GM12878 (cell line): ENCODE measurements at regions not wholly inside any gene's neighbourhood (a gene's known extent, or its start where the extent isn't known, plus 50 kb on each side); places are given as distances from the start of the nearest gene placed in this dataset.

Experiments used
- ATAC-seq: fragments of 200-7000 bp; cut with Tn5 transposase; 3 replicates; pipeline ENCODE4 v1.9.1; 2020; ENCODE audit warnings: mild to moderate bottlenecking, moderate library complexity
- BruUV-seq: library from RNA; stranded (reverse); fragments of 400-500 nt; replicated peaks from 2 replicates; lab custom pipeline; 2021; lab: Mats Ljungman, UMichigan
- CTCF ChIA-PET: fragments of 300-600 bp; sonication (Branson Sonifier 250); formaldehyde crosslinking; extraction: SDS; loops from one replicate; lab custom pipeline; 2021; ENCODE audit warnings: inconsistent platforms; lab: Yijun Ruan, JAX
- POLR2A ChIA-PET: fragments of 350-600 bp; formaldehyde crosslinking; extraction: SDS; loops from one replicate; lab custom pipeline; 2021; ENCODE audit warnings: inconsistent platforms; lab: Charles Lee
- RAD21 ChIA-PET: fragments of 300-600 bp; sonication (Branson Sonifier 250); formaldehyde crosslinking; loops from one replicate; lab custom pipeline; 2023; ENCODE audit warnings: antibody characterized with exemption; ENCODE audit not compliant: unreplicated experiment; lab: Charles Lee
- SMC1A ChIA-PET: fragments of 300-600 bp; sonication (Branson Sonifier 250); formaldehyde crosslinking; loops from one replicate; lab custom pipeline; 2023; ENCODE audit not compliant: unreplicated experiment, uncharacterized antibody; lab: Charles Lee
- DNase-seq: peaks from one replicate; pipeline ENCODE4 v3.0.0-alpha.2; 2011; ENCODE audit warnings: low read depth, low spot score
- FAIRE-seq: peaks from 3 replicates; lab custom pipeline; 2011; peaks lifted over from hg19 to GRCh38; lab: Jason Lieb, UNC
- H2AFZ ChIP-seq: 2 replicates; pipeline ENCODE4 v1.6.0; 2011; ENCODE audit warnings: low read depth, low read length, control low read depth; ENCODE audit not compliant: control insufficient read depth
- H3K27ac ChIP-seq: 2 replicates; pipeline ENCODE4 v1.5.1; 2011; ENCODE audit warnings: control low read depth; ENCODE audit not compliant: control insufficient read depth, insufficient read depth
- H3K27me3 ChIP-seq, 2 experiments: replicated peaks in 1 of 2; 2 replicates each; pipeline versions ENCODE4 v1.6.0 to v1.6.1; 2011; ENCODE audit warnings: low read length in 1 of 2; ENCODE audit not compliant: control insufficient read depth in 2 of 2, insufficient read depth in 2 of 2
- H3K36me3 ChIP-seq, 2 experiments: 2 replicates each; pipeline ENCODE4 v1.5.1; 2011; ENCODE audit warnings: low read length in 1 of 2; ENCODE audit not compliant: control insufficient read depth in 2 of 2, insufficient read depth in 2 of 2
- H3K4me1 ChIP-seq: 2 replicates; pipeline ENCODE4 v1.6.1; 2011; ENCODE audit warnings: mild to moderate bottlenecking, low read length, moderate library complexity, mixed read lengths; ENCODE audit not compliant: control insufficient read depth, insufficient read depth
- H3K4me2 ChIP-seq: 2 replicates; pipeline ENCODE4 v1.6.0; 2011; ENCODE audit warnings: control low read depth; ENCODE audit not compliant: control insufficient read depth, insufficient read depth
- H3K4me3 ChIP-seq: fragments of 200-600 bp; sonication (generic); 2 replicates; pipeline ENCODE4 v1.5.1; 2016
- H3K79me2 ChIP-seq: 2 replicates; pipeline ENCODE4 v1.6.0; 2011; ENCODE audit warnings: low read length; ENCODE audit not compliant: control insufficient read depth, insufficient read depth
- H3K9ac ChIP-seq: 2 replicates; pipeline ENCODE4 v1.8.0; 2011; ENCODE audit warnings: low read length, control low read depth, mixed read lengths; ENCODE audit not compliant: control insufficient read depth, insufficient read depth
- H3K9me3 ChIP-seq: replicated peaks from 3 replicates; pipeline ENCODE4 v1.5.1; 2011; ENCODE audit warnings: mild to moderate bottlenecking, low read length; ENCODE audit not compliant: control insufficient read depth, insufficient read depth
- H4K20me1 ChIP-seq: 2 replicates; pipeline ENCODE4 v1.6.0; 2011; ENCODE audit not compliant: control insufficient read depth, insufficient read depth
- ATF3 ChIP-seq: IDR thresholded peaks from 2 replicates; pipeline ENCODE4 v1.6.1; 2011; ENCODE audit warnings: low read depth, mild to moderate bottlenecking, low read length, moderate library complexity, borderline replicate concordance; ENCODE audit errors: extremely low read depth
- BHLHE40 ChIP-seq, 2 experiments: fragments of 450-650 bp in 1 of 2; IDR thresholded peaks; 2 replicates each; pipeline ENCODE4 v1.6.1; 2011 to 2017; ENCODE audit warnings: low read depth in 2 of 2, borderline replicate concordance in 1 of 2, improper control_type of control experiment in 1 of 2, low read length in 1 of 2, mild to moderate bottlenecking in 1 of 2
- CREB1 ChIP-seq: IDR thresholded peaks from 2 replicates; pipeline ENCODE4 v1.6.1; 2012; ENCODE audit warnings: low read depth, mild to moderate bottlenecking, inconsistent platforms
- FOS ChIP-seq: IDR thresholded peaks from 3 replicates; pipeline ENCODE4 v1.6.1; 2011; ENCODE audit warnings: borderline replicate concordance; ENCODE audit not compliant: insufficient read length; ENCODE audit errors: extremely low read depth
- HDAC6 ChIP-seq: fragments of 200-600 bp; sonication (generic); IDR thresholded peaks from one replicate; pipeline ENCODE4 v1.8.0; 2017; ENCODE audit warnings: antibody characterized with exemption; ENCODE audit not compliant: unreplicated experiment
- HDGF ChIP-seq: fragments of 450-650 bp; IDR thresholded peaks from 2 replicates; pipeline ENCODE4 v1.6.1; 2016; ENCODE audit warnings: antibody characterized with exemption
- KDM1A ChIP-seq: fragments of 200-600 bp; sonication (generic); IDR thresholded peaks from 2 replicates; pipeline ENCODE4 v1.6.1; 2016; ENCODE audit warnings: borderline replicate concordance
- PAX8 ChIP-seq: fragments of 450-650 bp; IDR thresholded peaks from 2 replicates; pipeline ENCODE4 v1.6.1; 2017; ENCODE audit warnings: mild to moderate bottlenecking, moderate library complexity
- RBBP5 ChIP-seq: fragments of 200-600 bp; sonication (generic); conservative IDR thresholded peaks from 2 replicates; pipeline ENCODE4 v1.6.1; 2016
- SREBF1 ChIP-seq: IDR thresholded peaks from 2 replicates; pipeline ENCODE4 v1.6.1; 2012; ENCODE audit warnings: mild to moderate bottlenecking, low read length
- YY1 ChIP-seq: IDR thresholded peaks from 2 replicates; pipeline ENCODE4 v1.6.1; 2011; ENCODE audit warnings: low read depth, mild to moderate bottlenecking, low read length
- ZBED1 ChIP-seq: IDR thresholded peaks from 2 replicates; pipeline ENCODE4 v1.6.1; 2016; ENCODE audit warnings: borderline replicate concordance
- ZBTB33 ChIP-seq: fragments of 450-650 bp; IDR thresholded peaks from 2 replicates; pipeline ENCODE4 v1.6.1; 2017; ENCODE audit warnings: mild to moderate bottlenecking
- ZBTB4 ChIP-seq: fragments of 450-650 bp; formaldehyde crosslinking; IDR thresholded peaks from 2 replicates; pipeline ENCODE4 v1.4.0; 2022; ENCODE audit warnings: mild to moderate bottlenecking, moderate library complexity
- ZNF207 ChIP-seq: fragments of 450-650 bp; IDR thresholded peaks from 2 replicates; pipeline ENCODE4 v1.6.1; 2014; ENCODE audit warnings: antibody characterized with exemption, mild to moderate bottlenecking, borderline replicate concordance
- WGBS: methylation state at CpG from one replicate; pipeline ENCODE4 v1.1.6; 2016; ENCODE audit warnings: low lambda C conversion rate; ENCODE audit not compliant: insufficient replicate concordance, insufficient coverage; ENCODE audit errors: missing lambda C conversion rate; 5-methylcytosine and 5-hydroxymethylcytosine counted together
- in situ Hi-C: fragments of 300-500 bp; cut with MboI; formaldehyde crosslinking; loops from 9 replicates; pipeline ENCODE4 v1.14.3; 2018; ENCODE audit warnings: mixed read lengths
- intact Hi-C: fragments of 100-400 bp; cut with micrococcal nuclease; formaldehyde crosslinking; loops from one replicate; pipeline ENCODE4 v1.14.2; 2022; ENCODE audit not compliant: unreplicated experiment
- TF ChIP-seq, protein P1 (sequence below): fragments of 450-650 bp; IDR thresholded peaks from 2 replicates; pipeline ENCODE4 v1.6.1; 2017; ENCODE audit warnings: mild to moderate bottlenecking, moderate library complexity

DNA sequence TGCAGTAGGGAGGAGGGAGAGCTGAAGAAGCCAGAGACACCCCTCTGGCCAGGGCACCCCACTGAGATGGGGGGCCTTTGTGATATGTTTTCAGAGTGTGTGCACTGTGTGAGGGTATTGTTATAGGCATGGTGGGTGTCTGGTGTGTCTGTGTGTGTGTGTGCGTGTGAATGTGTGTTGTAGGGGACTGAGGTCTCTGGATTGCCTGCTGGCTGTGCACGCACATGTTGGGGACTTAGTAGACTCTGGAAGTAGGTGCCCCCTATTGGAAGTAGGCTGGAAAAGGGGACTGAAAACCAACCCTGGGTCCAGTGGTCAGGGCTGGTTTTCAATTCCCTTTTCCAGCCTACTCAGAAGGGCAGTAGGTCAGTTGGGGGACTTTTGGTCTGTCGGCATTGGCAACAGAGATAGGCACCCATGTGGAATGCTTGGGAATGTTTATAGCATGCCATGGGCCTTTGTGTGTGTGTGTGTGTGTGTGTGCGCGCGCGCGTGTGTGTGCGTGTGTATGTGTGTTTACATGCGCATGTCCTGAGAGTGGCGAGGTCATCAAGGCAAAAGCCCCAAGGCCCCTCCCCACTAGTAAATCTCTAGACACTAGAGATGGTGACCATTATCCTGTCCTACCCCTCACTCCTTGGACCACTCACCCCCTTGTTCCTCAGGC lies 78.8 kb downstream of the HIF1AN start:
- BruUV-seq = no TSS peak
- H3K4me3 ChIP-seq = no peak overlapping the region
- RAD21 ChIA-PET = no interaction called here
- in situ Hi-C loops (no loop called here), intact Hi-C loops (no loop called here)
- H3K27ac ChIP-seq = no peak overlapping the region
- ATAC-seq (no peak), DNase-seq (no peak), FAIRE-seq (no peak)
- no peaks in the 10 kb centered on the region for H3K79me2 ChIP-seq
- no peaks in the 10 kb centered on the region for H3K36me3 ChIP-seq
- POLR2A ChIA-PET = no interaction called here
- no peaks in the 10 kb centered on the region for H3K4me1 ChIP-seq
- WGBS = 52% methylated on average over 11 of the region's 11 CpGs
- SMC1A ChIA-PET = no interaction called here
- no peak overlapping the region for H2AFZ ChIP-seq
- H3K9ac ChIP-seq = no peak overlapping the region
- H4K20me1 ChIP-seq = no peaks in the 10 kb centered on the region
- H3K9me3 ChIP-seq = no peaks in the 10 kb centered on the region
- no peak overlapping the region for H3K4me2 ChIP-seq
- CTCF ChIA-PET = no interaction called here
- H3K27me3 ChIP-seq = peaks cover 0 to 5% of the 10 kb centered on the region in 2 experiments; a peak in 3 of 4 replicates
- TF ChIP-seq CREB1 = no peak
- TF ChIP-seq, protein P1, sequence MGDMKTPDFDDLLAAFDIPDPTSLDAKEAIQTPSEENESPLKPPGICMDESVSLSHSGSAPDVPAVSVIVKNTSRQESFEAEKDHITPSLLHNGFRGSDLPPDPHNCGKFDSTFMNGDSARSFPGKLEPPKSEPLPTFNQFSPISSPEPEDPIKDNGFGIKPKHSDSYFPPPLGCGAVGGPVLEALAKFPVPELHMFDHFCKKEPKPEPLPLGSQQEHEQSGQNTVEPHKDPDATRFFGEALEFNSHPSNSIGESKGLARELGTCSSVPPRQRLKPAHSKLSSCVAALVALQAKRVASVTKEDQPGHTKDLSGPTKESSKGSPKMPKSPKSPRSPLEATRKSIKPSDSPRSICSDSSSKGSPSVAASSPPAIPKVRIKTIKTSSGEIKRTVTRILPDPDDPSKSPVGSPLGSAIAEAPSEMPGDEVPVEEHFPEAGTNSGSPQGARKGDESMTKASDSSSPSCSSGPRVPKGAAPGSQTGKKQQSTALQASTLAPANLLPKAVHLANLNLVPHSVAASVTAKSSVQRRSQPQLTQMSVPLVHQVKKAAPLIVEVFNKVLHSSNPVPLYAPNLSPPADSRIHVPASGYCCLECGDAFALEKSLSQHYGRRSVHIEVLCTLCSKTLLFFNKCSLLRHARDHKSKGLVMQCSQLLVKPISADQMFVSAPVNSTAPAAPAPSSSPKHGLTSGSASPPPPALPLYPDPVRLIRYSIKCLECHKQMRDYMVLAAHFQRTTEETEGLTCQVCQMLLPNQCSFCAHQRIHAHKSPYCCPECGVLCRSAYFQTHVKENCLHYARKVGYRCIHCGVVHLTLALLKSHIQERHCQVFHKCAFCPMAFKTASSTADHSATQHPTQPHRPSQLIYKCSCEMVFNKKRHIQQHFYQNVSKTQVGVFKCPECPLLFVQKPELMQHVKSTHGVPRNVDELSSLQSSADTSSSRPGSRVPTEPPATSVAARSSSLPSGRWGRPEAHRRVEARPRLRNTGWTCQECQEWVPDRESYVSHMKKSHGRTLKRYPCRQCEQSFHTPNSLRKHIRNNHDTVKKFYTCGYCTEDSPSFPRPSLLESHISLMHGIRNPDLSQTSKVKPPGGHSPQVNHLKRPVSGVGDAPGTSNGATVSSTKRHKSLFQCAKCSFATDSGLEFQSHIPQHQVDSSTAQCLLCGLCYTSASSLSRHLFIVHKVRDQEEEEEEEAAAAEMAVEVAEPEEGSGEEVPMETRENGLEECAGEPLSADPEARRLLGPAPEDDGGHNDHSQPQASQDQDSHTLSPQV = no peak
- no peak for TF ChIP-seq HDGF
- no peak for TF ChIP-seq ZBTB33
- no peak for TF ChIP-seq ZNF207
- TF ChIP-seq KDM1A = no peak
- TF ChIP-seq RBBP5 = no peak
- no peak for TF ChIP-seq SREBF1
- TF ChIP-seq PAX8 = no peak
- TF ChIP-seq BHLHE40 (IDR thresholded peaks at IDR 0.05; ENCODE audit: borderline replicate concordance in 1 of 2, low read depth in 2 of 2, low read length in 1 of 2) = no peak
- TF ChIP-seq FOS = no peak
- no peak for TF ChIP-seq ATF3
- no peak for TF ChIP-seq HDAC6
- TF ChIP-seq ZBTB4 (CRISPR knock-in tag) = no peak
- TF ChIP-seq YY1 = no peak
- no peak for TF ChIP-seq ZBED1
